ENCODE measurements at regions not wholly inside any gene's neighbourhood (a gene's known extent, or its start where the extent isn't known, plus 50 kb on each side); places are given as distances from the start of the nearest gene placed in this dataset.

DNA sequence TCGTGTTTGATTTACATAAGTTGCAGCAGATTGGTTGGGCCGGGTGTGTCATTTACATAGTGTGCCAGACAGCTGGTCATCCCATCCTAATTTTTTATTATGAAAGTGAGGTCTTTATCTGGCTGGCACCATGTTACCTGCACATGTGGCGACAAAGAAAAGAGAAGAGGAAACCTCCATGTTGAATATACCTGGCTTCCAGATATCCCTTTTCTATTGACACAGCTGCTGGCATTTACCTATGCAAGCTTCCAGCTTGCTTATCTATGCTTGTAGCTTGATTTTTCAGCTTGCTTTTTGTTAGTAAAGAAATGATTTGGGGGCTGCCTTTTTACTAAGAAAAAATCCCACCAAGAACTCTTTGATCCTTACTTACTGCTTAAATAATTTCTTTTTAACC lies 681.3 kb upstream of the SLITRK1 start:
- H3K4me1 Mint-ChIP-seq: no peaks in the 10 kb centered on the region
- H3K27ac ChIP-seq: no peak overlapping the region
- H3K27ac Mint-ChIP-seq: no peak overlapping the region
- no peak for DNase-seq (ENCODE audit: low spot score)
- no peaks in the 10 kb centered on the region for H3K27me3 Mint-ChIP-seq (ENCODE audit: insufficient read depth, low read depth)
- H3K9me3 ChIP-seq (ENCODE audit: low read depth): no peaks in the 10 kb centered on the region
- TF ChIP-seq, protein P1, sequence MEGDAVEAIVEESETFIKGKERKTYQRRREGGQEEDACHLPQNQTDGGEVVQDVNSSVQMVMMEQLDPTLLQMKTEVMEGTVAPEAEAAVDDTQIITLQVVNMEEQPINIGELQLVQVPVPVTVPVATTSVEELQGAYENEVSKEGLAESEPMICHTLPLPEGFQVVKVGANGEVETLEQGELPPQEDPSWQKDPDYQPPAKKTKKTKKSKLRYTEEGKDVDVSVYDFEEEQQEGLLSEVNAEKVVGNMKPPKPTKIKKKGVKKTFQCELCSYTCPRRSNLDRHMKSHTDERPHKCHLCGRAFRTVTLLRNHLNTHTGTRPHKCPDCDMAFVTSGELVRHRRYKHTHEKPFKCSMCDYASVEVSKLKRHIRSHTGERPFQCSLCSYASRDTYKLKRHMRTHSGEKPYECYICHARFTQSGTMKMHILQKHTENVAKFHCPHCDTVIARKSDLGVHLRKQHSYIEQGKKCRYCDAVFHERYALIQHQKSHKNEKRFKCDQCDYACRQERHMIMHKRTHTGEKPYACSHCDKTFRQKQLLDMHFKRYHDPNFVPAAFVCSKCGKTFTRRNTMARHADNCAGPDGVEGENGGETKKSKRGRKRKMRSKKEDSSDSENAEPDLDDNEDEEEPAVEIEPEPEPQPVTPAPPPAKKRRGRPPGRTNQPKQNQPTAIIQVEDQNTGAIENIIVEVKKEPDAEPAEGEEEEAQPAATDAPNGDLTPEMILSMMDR (IDR thresholded peaks at IDR 0.05): no peak
- TF ChIP-seq EZH2phosphoT487 (IDR thresholded peaks at IDR 0.05) (no peak), EZH2 (IDR thresholded peaks at IDR 0.05) (no peak)
- peaks cover 10% of the 10 kb centered on the region for H3K9me3 Mint-ChIP-seq
- H3K9ac ChIP-seq: no peak overlapping the region
- H3K4me3 ChIP-seq: no peak overlapping the region
- no peaks in the 10 kb centered on the region for H4K20me1 ChIP-seq (ENCODE audit: low read depth)
- no peak overlapping the region for H2AFZ ChIP-seq (replicated peaks)
- H3K36me3 Mint-ChIP-seq: peaks cover 3% of the 10 kb centered on the region
- no peaks in the 10 kb centered on the region for H3K79me2 ChIP-seq (ENCODE audit: low read depth)
- H3K4me1 ChIP-seq: no peaks in the 10 kb centered on the region
- no peak overlapping the region for H3K4me2 ChIP-seq
- no peaks in the 10 kb centered on the region for H3K27me3 ChIP-seq
- no peaks in the 10 kb centered on the region for H3K36me3 ChIP-seq
- H3F3A ChIP-seq (ENCODE audit: low read depth): no peaks in the 10 kb centered on the region
- H3K4me3 Mint-ChIP-seq: no peak overlapping the region

- H3K4me3 ChIP-seq: no peak overlapping the region
- H3K4me1 ChIP-seq: no peaks in the 10 kb centered on the region
- H3K4me2 ChIP-seq: no peak overlapping the region
- TF ChIP-seq, protein P1 (IDR thresholded peaks at IDR 0.05): no peak
- TF ChIP-seq EZH2phosphoT487 (IDR thresholded peaks at IDR 0.05) (no peak), EZH2 (IDR thresholded peaks at IDR 0.05) (no peak)
- no peaks in the 10 kb centered on the region for H3K27me3 ChIP-seq
- H3K9me3 Mint-ChIP-seq: no peaks in the 10 kb centered on the region
- H4K20me1 ChIP-seq (ENCODE audit: low read depth): no peaks in the 10 kb centered on the region
- DNase-seq (ENCODE audit: low spot score): no peak
- peaks cover 7% of the 10 kb centered on the region for H3K4me1 Mint-ChIP-seq
- H3K27me3 Mint-ChIP-seq (ENCODE audit: insufficient read depth, low read depth): peaks cover 2% of the 10 kb centered on the region
- no peaks in the 10 kb centered on the region for H3K9me3 ChIP-seq (ENCODE audit: low read depth)
- H3K79me2 ChIP-seq (ENCODE audit: low read depth): no peaks in the 10 kb centered on the region
- no peak overlapping the region for H3K4me3 Mint-ChIP-seq
- H3K9ac ChIP-seq: no peak overlapping the region
- H3K27ac Mint-ChIP-seq: no peak overlapping the region
- H3K36me3 Mint-ChIP-seq: no peaks in the 10 kb centered on the region
- no peak overlapping the region for H3K27ac ChIP-seq
- H2AFZ ChIP-seq (replicated peaks): no peak overlapping the region
- H3K36me3 ChIP-seq: no peaks in the 10 kb centered on the region
- no peaks in the 10 kb centered on the region for H3F3A ChIP-seq (ENCODE audit: low read depth)
These were observed 671.0 kb upstream of the SLITRK1 start for GRCh38 chr13:84553227-84553626.

- Mint-ChIP-seq H3K4me1 (no peaks in the 10 kb centered on the region), H3K27me3 (ENCODE audit: insufficient read depth, low read depth) (no peaks in the 10 kb centered on the region), H3K4me3 (no peak overlapping the region), H3K36me3 (no peaks in the 10 kb centered on the region), H3K9me3 (no peaks in the 10 kb centered on the region), H3K27ac (no peak overlapping the region)
- Histone ChIP-seq H3K4me3 (no peak overlapping the region), H3K4me2 (no peak overlapping the region), H3K36me3 (no peaks in the 10 kb centered on the region), H3K4me1 (no peaks in the 10 kb centered on the region), H4K20me1 (ENCODE audit: low read depth) (no peaks in the 10 kb centered on the region), H3K27me3 (no peaks in the 10 kb centered on the region), H3K27ac (no peak overlapping the region), H3K9me3 (ENCODE audit: low read depth) (no peaks in the 10 kb centered on the region), H2AFZ (replicated peaks) (no peak overlapping the region), H3K9ac (no peak overlapping the region), H3F3A (ENCODE audit: low read depth) (no peaks in the 10 kb centered on the region), H3K79me2 (ENCODE audit: low read depth) (no peaks in the 10 kb centered on the region)
- DNase-seq (ENCODE audit: low spot score): no peak
- TF ChIP-seq EZH2phosphoT487 (IDR thresholded peaks at IDR 0.05): no peak
These were observed 661.7 kb upstream of the SLITRK1 start for GRCh38 chr13:84543962-84544361.

DNA sequence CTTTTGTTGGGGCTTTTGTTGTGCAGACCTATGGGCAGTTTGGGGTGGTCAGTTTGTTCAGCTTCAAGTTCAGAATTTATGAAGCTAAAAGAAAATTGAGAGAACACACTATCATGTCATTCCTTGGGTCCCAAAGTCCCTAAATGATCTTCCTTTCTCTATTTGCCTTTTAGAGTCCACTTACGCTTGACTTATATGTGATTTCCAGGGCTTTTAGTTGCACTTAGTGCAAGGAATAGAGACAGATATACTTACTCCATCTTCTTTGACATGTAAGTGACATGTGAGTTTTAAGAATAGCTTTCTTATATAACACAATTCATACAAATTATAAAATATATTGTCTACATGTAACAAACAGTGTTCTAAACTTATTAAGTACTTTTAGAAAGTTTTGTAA lies 660.1 kb upstream of the SLITRK1 start:
- Mint-ChIP-seq H3K9me3 (no peaks in the 10 kb centered on the region), H3K27me3 (ENCODE audit: insufficient read depth, low read depth) (no peaks in the 10 kb centered on the region), H3K4me1 (no peaks in the 10 kb centered on the region), H3K4me3 (no peak overlapping the region), H3K36me3 (no peaks in the 10 kb centered on the region), H3K27ac (no peak overlapping the region)
- H2AFZ ChIP-seq (replicated peaks): no peak overlapping the region
- TF ChIP-seq EZH2phosphoT487 (IDR thresholded peaks at IDR 0.05) (no peak), EZH2 (IDR thresholded peaks at IDR 0.05) (no peak)
- TF ChIP-seq, protein P1 (IDR thresholded peaks at IDR 0.05): no peak
- no peaks in the 10 kb centered on the region for H3K27me3 ChIP-seq
- H3K79me2 ChIP-seq (ENCODE audit: low read depth): no peaks in the 10 kb centered on the region
- no peak for DNase-seq (ENCODE audit: low spot score)
- H3K9me3 ChIP-seq (ENCODE audit: low read depth): no peaks in the 10 kb centered on the region
- H3K4me3 ChIP-seq: no peak overlapping the region
- H3K9ac ChIP-seq: no peak overlapping the region
- H4K20me1 ChIP-seq (ENCODE audit: low read depth): no peaks in the 10 kb centered on the region
- no peaks in the 10 kb centered on the region for H3K36me3 ChIP-seq
- H3F3A ChIP-seq (ENCODE audit: low read depth): no peaks in the 10 kb centered on the region
- no peaks in the 10 kb centered on the region for H3K4me1 ChIP-seq
- H3K4me2 ChIP-seq: no peak overlapping the region
- no peak overlapping the region for H3K27ac ChIP-seq
